ENCODE measurements at regions not wholly inside any gene's neighbourhood (a gene's known extent, or its start where the extent isn't known, plus 50 kb on each side); places are given as distances from the start of the nearest gene placed in this dataset.

- TF ChIP-seq POLR2AphosphoS5 (IDR thresholded peaks at IDR 0.05; ENCODE audit: low read depth, low read length), result no peak
- TF ChIP-seq SIN3A (IDR thresholded peaks at IDR 0.05; ENCODE audit: borderline replicate concordance, insufficient read depth, low read length), result no peak
- no peak for TF ChIP-seq TAF1 (IDR thresholded peaks at IDR 0.05; ENCODE audit: borderline replicate concordance, insufficient read depth, low read length)
Observed at GRCh38 chr11:39810358-39810757, 1649.1 kb downstream of the LRRC4C start.
